Neuronal stem cell (in vitro differentiated cells): ENCODE measurements at regions not wholly inside any gene's neighbourhood (a gene's known extent, or its start where the extent isn't known, plus 50 kb on each side); places are given as distances from the start of the nearest gene placed in this dataset.
A peak's percentile ranks its signal among the peaks of the same experiment; 100 is the strongest.

ENCODE experiments used
- DNase-seq: peaks from one replicate; pipeline ENCODE4 v3.0.0-alpha.2; 2013; ENCODE audit warnings: low spot score
- H2AFZ ChIP-seq: one replicate; pipeline ENCODE4 v1.6.1; 2013; ENCODE audit warnings: mild to moderate bottlenecking, low read length, inconsistent platforms
- H2AK5ac ChIP-seq: 2 replicates; pipeline ENCODE4 v1.6.1; 2013; ENCODE audit warnings: low read depth, mild to moderate bottlenecking, inconsistent platforms, low read length, moderate library complexity, mixed read lengths
- H2BK120ac ChIP-seq: 2 replicates; pipeline ENCODE4 v1.6.1; 2013; ENCODE audit warnings: low read depth, mild to moderate bottlenecking, inconsistent platforms, low read length, moderate library complexity, mixed read lengths
- H2BK12ac ChIP-seq: one replicate; pipeline ENCODE4 v1.6.1; 2013; ENCODE audit warnings: low read length, inconsistent platforms
- H2BK15ac ChIP-seq: 2 replicates; pipeline ENCODE4 v1.6.1; 2013; ENCODE audit warnings: mild to moderate bottlenecking, low read length, inconsistent platforms, mixed read lengths
- H2BK5ac ChIP-seq: one replicate; pipeline ENCODE4 v1.6.1; 2013; ENCODE audit warnings: inconsistent platforms, mild to moderate bottlenecking, low read length, moderate library complexity
- H3K14ac ChIP-seq: one replicate; pipeline ENCODE4 v1.6.1; 2013; ENCODE audit warnings: low read length, inconsistent platforms
- H3K18ac ChIP-seq: 2 replicates; pipeline ENCODE4 v1.6.1; 2013; ENCODE audit warnings: low read length, inconsistent platforms
- H3K23ac ChIP-seq: 2 replicates; pipeline ENCODE4 v1.6.1; 2013; ENCODE audit warnings: low read depth, mild to moderate bottlenecking, mixed read lengths, low read length, inconsistent platforms; ENCODE audit not compliant: poor library complexity
- H3K27ac ChIP-seq: replicated peaks from 3 replicates; pipeline ENCODE4 v1.5.1; 2013; ENCODE audit warnings: low read length, inconsistent platforms
- H3K27me3 ChIP-seq, 3 experiments: 2 replicates each; pipeline ENCODE4 v1.6.1; 2013; ENCODE audit warnings: low read length in 3 of 3, mild to moderate bottlenecking in 2 of 3, inconsistent platforms in 1 of 3, low read depth in 1 of 3, mixed read lengths in 1 of 3, moderate library complexity in 1 of 3; ENCODE audit not compliant: control insufficient read depth in 3 of 3, insufficient read depth in 3 of 3
- H3K36me3 ChIP-seq, 2 donors: replicated peaks in 1 of 2; 2 replicates each; pipeline ENCODE4 v1.6.1; 2013; ENCODE audit warnings: low read length in 2 of 2; ENCODE audit not compliant: control insufficient read depth in 2 of 2, insufficient read depth in 2 of 2
- H3K4ac ChIP-seq: 2 replicates; pipeline ENCODE4 v1.6.1; 2013; ENCODE audit warnings: inconsistent platforms, mild to moderate bottlenecking, low read length, moderate library complexity
- H3K4me1 ChIP-seq, 2 donors: 1 replicate in 1 of 2; 2 replicates in 1 of 2; pipeline ENCODE4 v1.6.1; 2013; ENCODE audit warnings: low read length in 2 of 2, low read depth in 1 of 2; ENCODE audit not compliant: control insufficient read depth in 2 of 2, insufficient read depth in 1 of 2
- H3K4me2 ChIP-seq: one replicate; pipeline ENCODE4 v1.6.1; 2013; ENCODE audit warnings: mild to moderate bottlenecking, low read length, inconsistent platforms; ENCODE audit not compliant: insufficient read depth, poor library complexity, severe bottlenecking
- H3K4me3 ChIP-seq, 2 donors: 2 replicates each; pipeline ENCODE4 v1.5.1; 2013; ENCODE audit warnings: low read length in 2 of 2, mild to moderate bottlenecking in 2 of 2, inconsistent platforms in 1 of 2, moderate library complexity in 1 of 2
- H3K79me1 ChIP-seq: one replicate; pipeline ENCODE4 v1.6.1; 2013; ENCODE audit warnings: low read depth, mild to moderate bottlenecking, inconsistent platforms, low read length, moderate library complexity
- H3K9ac ChIP-seq: one replicate; pipeline ENCODE4 v1.6.1; 2013; ENCODE audit warnings: mild to moderate bottlenecking, low read depth, low read length, inconsistent platforms; ENCODE audit not compliant: poor library complexity
- H3K9me3 ChIP-seq, 2 donors: replicated peaks in 1 of 2; 2 replicates each; pipeline versions ENCODE3 to v1.6.1; 2013; ENCODE audit warnings: low read length in 2 of 2, mild to moderate bottlenecking in 2 of 2, inconsistent platforms in 1 of 2, low read depth in 1 of 2, mixed read lengths in 1 of 2, moderate library complexity in 1 of 2; ENCODE audit not compliant: control insufficient read depth in 2 of 2, insufficient read depth in 1 of 2
- H4K8ac ChIP-seq: one replicate; pipeline ENCODE4 v1.6.1; 2013; ENCODE audit warnings: low read depth, mild to moderate bottlenecking, inconsistent platforms, low read length, moderate library complexity
- H4K91ac ChIP-seq: one replicate; pipeline ENCODE4 v1.6.1; 2013; ENCODE audit warnings: low read length, low read depth, mild to moderate bottlenecking, inconsistent platforms; ENCODE audit not compliant: poor library complexity
- WGBS, 2 donors: extraction: QIAGEN DNeasy Blood & Tissue Kit; methylation state at CpG; one replicate each; pipeline ENCODE4 v1.1.7; 2013; ENCODE audit warnings: missing lambda C conversion rate in 2 of 2, mixed read lengths in 1 of 2; ENCODE audit not compliant: insufficient read length in 2 of 2, insufficient replicate concordance in 1 of 2; ENCODE audit errors: extremely low coverage in 2 of 2; 5-methylcytosine and 5-hydroxymethylcytosine counted together

DNA sequence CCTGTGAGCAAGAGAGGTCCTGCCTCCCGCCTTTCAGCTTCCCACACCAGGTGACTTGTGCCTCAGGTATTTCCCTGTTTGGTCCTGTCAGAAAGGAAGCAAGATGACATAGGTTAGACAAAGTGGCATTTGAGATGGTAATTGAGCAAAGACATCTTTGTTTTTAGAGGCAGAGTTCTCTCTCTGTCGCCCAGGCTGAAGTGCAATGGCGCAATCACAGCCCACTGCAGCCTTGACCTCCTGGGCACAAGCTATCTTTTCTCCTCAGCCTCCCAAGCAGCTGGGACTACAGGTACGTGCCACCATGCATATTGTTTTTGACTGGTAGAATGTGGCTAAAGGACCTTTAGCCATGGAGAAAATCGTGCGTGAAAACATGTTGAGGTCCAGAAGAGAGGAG lies 339.1 kb downstream of the FGF9 start:
- no peak overlapping the region for H2AK5ac ChIP-seq
- H2AFZ ChIP-seq = no peak overlapping the region
- no peak overlapping the region for H2BK5ac ChIP-seq
- H3K9ac ChIP-seq = peak overlapping the region; percentile 25
- no peaks in the 10 kb centered on the region for H3K79me1 ChIP-seq
- H4K91ac ChIP-seq = no peak overlapping the region
- H2BK15ac ChIP-seq = no peak overlapping the region
- no peak overlapping the region for H2BK120ac ChIP-seq
- no peaks in the 10 kb centered on the region for H3K27me3 ChIP-seq
- no peak overlapping the region for H3K27ac ChIP-seq
- H3K14ac ChIP-seq = no peak overlapping the region
- no peak overlapping the region for H4K8ac ChIP-seq
- no peaks in the 10 kb centered on the region for H3K4me1 ChIP-seq
- no peak overlapping the region for H3K23ac ChIP-seq
- no peak overlapping the region for H2BK12ac ChIP-seq
- no peak for DNase-seq
- no peaks in the 10 kb centered on the region for H3K36me3 ChIP-seq
- no peak overlapping the region for H3K4me2 ChIP-seq
- no peak overlapping the region for H3K18ac ChIP-seq
- H3K4me3 ChIP-seq = no peak overlapping the region
- no peak overlapping the region for H3K4ac ChIP-seq
- WGBS, 2 donors = no CpG with 5 or more reads among the region's 6 CpGs
- H3K9me3 ChIP-seq = peaks cover 0 to 3% of the 10 kb centered on the region in 2 donors

DNA sequence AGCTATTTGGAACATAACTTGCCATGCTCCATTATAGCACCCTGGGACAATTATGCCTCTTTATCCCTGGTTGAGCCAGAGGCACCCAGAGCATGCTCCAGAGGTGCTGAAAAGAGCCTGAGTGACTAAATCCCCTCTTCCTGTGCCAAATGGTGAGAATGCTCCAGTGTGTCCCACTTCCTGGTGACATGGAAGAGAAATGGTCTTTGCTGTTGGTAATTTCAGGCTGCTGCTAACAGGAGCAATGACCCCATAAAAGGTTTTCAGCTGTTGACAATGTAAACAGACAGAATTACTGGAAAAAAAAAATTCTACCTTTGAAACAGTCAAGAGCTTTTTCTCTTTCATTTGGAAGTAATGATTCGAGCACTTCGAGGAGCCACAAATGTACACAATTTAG lies 341.8 kb downstream of the FGF9 start:
- Histone ChIP-seq H3K4me1 (no peaks in the 10 kb centered on the region), H2AK5ac (no peak overlapping the region), H3K27ac (no peak overlapping the region), H3K4me3 (no peak overlapping the region), H3K14ac (no peak overlapping the region), H2BK120ac (no peak overlapping the region), H4K91ac (no peak overlapping the region), H3K18ac (no peak overlapping the region), H2AFZ (no peak overlapping the region), H2BK12ac (no peak overlapping the region), H3K4me2 (no peak overlapping the region), H3K9ac (no peak overlapping the region), H3K4ac (no peak overlapping the region), H2BK5ac (no peak overlapping the region), H4K8ac (no peak overlapping the region), H2BK15ac (no peak overlapping the region), H3K27me3 (no peaks in the 10 kb centered on the region), H3K23ac (no peak overlapping the region), H3K79me1 (no peaks in the 10 kb centered on the region), H3K9me3 (no peaks in the 10 kb centered on the region), H3K36me3 (no peaks in the 10 kb centered on the region)
- DNase-seq = no peak
- WGBS, 2 donors = no CpG with 5 or more reads among the region's 2 CpGs

DNA sequence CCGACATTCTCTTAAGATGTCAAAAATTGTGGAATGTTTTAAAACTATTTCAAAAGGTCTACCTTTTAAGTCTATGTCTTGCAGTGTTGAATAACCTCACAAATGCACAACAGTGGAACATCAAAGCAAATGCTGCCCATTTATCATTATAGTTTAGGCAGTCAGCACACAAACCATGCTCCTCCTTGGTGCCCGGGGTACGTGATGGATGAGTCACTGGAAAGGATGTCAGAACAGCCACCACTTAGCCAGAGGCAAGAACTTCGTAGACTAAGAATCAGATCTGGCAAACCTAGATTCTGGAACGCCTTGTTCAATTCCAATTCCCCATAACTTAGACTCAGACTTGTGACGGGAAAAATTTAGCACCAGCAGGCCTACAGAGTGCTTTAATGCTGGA lies 343.6 kb downstream of the FGF9 start:
- Histone ChIP-seq H3K9ac (no peak overlapping the region), H3K27ac (no peak overlapping the region), H4K8ac (no peak overlapping the region), H2BK5ac (no peak overlapping the region), H2AK5ac (no peak overlapping the region), H3K4me3 (no peak overlapping the region), H3K14ac (no peak overlapping the region), H3K36me3 (no peaks in the 10 kb centered on the region), H2BK12ac (no peak overlapping the region), H3K79me1 (no peaks in the 10 kb centered on the region), H2BK120ac (no peak overlapping the region), H3K9me3 (no peaks in the 10 kb centered on the region), H3K27me3 (no peaks in the 10 kb centered on the region), H3K23ac (no peak overlapping the region), H2AFZ (no peak overlapping the region), H3K4me1 (no peaks in the 10 kb centered on the region), H3K4me2 (no peak overlapping the region), H4K91ac (no peak overlapping the region), H2BK15ac (no peak overlapping the region), H3K18ac (no peak overlapping the region), H3K4ac (no peak overlapping the region)
- no CpG with 5 or more reads among the region's 6 CpGs for WGBS, 2 donors
- DNase-seq = no peak

DNA sequence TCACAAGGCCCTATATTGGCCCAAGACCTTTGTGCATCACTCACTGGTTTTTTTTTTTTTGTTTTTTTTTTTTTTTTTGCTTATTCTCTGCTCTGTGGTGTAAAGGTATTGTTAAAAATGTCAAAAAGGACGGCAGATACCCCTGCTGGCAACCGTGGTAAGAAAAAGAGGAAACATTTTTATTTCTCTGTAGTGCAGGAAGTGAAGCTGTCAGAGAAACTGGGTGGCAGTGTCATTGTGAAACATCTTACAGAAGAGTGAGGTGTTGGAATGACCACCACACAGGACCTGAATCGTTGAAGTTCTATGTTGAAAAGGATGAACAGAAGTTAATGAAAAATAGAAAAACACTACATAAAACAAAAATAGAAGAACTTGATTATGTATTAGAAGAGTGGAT lies 346.4 kb downstream of the FGF9 start:
- no peak overlapping the region for H3K23ac ChIP-seq
- H2AFZ ChIP-seq = no peak overlapping the region
- no peak overlapping the region for H3K27ac ChIP-seq
- H3K4me3 ChIP-seq = no peak overlapping the region
- H3K18ac ChIP-seq = no peak overlapping the region
- H2BK5ac ChIP-seq = no peak overlapping the region
- no CpG with 5 or more reads among the region's 3 CpGs for WGBS, 2 donors
- H4K91ac ChIP-seq = no peak overlapping the region
- no peak overlapping the region for H3K9ac ChIP-seq
- no peak overlapping the region for H3K4me2 ChIP-seq
- H3K4me1 ChIP-seq = no peaks in the 10 kb centered on the region
- no peaks in the 10 kb centered on the region for H3K9me3 ChIP-seq
- no peak overlapping the region for H2BK120ac ChIP-seq
- no peaks in the 10 kb centered on the region for H3K36me3 ChIP-seq
- no peaks in the 10 kb centered on the region for H3K27me3 ChIP-seq
- H2BK12ac ChIP-seq = no peak overlapping the region
- H4K8ac ChIP-seq = no peak overlapping the region
- H3K4ac ChIP-seq = no peak overlapping the region
- no peak overlapping the region for H2AK5ac ChIP-seq
- no peak for DNase-seq
- H3K14ac ChIP-seq = no peak overlapping the region
- no peak overlapping the region for H2BK15ac ChIP-seq
- H3K79me1 ChIP-seq = no peaks in the 10 kb centered on the region
